HG02798 (cell line): ENCODE measurements at regions not wholly inside any gene's neighbourhood (a gene's known extent, or its start where the extent isn't known, plus 50 kb on each side); places are given as distances from the start of the nearest gene placed in this dataset.
"Not testable (repeated sequence)": the region's sequence is repeated elsewhere in the genome, so short reads cannot be mapped to it uniquely, and the experiment has no call there.

Experiments used
- ATAC-seq: cut with Tn5 transposase; IDR thresholded peaks from one replicate; pipeline ENCODE4 v1.9.1; 2021; ENCODE audit warnings: mild to moderate bottlenecking; ENCODE audit not compliant: unreplicated experiment, poor library complexity

DNA sequence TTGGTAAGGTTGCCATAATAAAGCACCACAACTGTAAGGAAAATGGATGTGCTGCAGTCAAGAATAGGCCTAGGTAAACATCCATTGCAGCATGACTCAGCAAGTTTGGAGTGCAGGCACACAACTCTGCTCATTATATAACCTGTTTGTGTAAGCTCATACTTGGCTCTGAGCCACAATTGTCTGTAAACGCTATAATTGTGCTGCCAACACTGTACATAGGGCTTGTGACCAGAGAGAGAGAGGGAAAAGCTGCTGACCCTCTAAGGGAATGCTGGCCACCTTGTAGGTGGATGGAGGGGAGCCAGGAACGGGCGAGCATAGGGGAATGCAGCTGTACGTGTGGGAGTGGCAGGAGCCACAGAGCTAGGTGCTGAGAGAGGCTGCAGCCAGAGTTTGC lies 2186.5 kb upstream of the ACO1 start:
- no peak for ATAC-seq

DNA sequence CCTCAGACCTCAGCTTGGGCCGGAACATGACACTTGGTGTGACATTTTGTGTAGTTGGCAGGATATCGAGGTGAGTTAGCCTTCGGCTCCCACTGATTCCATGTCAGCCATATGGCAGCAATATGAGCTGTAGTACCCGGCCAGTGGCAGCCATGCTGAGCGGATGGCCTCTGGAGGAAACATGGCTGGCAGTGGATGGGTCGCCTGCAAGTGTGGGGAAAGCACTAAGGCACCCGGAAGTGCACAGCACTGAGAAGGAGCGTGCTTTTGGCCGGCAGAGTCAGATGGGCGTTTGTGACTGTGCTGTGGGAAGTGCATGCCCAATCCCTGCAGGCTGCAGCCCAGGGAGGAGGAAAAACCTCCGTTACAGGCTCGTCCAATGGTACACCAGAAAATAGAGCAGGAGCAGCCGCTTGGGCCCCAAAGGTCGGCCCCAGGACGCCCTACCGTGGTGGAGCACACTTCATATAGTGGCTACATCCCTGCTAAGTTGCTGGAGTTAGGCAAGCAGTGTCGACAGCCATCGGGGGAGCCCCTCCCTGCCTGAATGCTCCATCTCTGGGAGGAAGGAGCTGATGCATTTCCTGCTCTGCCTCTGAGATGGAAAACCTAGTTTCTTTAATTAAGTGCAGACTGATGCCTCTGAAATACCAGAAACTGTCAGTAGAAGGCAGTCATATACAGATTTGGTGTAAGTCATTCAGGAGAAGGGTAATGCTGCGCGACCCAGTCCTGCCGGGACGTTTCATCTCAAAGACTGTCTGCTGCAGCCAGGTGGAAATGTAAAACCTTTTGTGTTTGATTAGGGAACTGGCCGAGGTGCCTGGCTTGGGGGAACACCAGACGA lies 2185.8 kb upstream of the ACO1 start:
- no peak for ATAC-seq

DNA sequence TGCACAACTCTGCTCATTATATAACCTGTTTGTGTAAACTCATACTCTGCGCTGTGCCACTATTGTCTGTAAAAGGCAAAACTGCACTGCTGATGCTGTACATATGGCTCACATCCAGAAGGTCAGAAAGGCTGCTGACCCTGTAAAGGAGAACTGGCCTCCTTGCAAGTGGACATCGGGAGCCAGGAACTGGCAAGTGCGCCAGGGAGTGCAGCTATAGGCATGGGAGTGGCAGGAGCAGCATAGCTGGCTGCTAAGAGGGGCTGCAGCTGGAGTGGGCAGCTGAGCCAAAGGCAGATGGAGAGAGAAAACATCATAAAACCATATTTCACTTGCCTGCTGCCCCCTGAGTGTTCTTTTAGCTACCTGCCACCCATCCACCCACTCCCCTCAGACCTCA lies 2183.4 kb upstream of the ACO1 start:
- ATAC-seq: no peak

DNA sequence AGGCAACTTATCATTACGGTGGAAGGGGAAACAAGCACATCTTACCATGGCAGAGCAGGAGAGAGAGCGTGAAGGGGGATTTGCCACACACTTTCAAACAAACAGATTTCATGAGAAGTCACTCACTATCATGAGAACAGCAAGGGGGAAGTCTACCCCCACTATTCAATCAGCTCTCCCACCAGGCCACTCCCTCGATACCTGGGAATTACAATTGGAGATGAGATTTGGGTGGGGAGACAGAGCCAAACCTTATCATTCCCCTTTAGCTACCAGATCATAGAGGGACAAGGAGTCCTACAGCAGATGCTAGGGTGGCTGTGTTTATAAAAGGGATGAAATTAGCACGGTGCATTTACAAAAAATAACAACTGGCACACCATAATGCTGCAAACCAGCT lies 2149.4 kb upstream of the ACO1 start:
- no peak for ATAC-seq

- no peak for ATAC-seq
Observed at GRCh38 chr9:30235564-30235963, 2148.9 kb upstream of the ACO1 start.

DNA sequence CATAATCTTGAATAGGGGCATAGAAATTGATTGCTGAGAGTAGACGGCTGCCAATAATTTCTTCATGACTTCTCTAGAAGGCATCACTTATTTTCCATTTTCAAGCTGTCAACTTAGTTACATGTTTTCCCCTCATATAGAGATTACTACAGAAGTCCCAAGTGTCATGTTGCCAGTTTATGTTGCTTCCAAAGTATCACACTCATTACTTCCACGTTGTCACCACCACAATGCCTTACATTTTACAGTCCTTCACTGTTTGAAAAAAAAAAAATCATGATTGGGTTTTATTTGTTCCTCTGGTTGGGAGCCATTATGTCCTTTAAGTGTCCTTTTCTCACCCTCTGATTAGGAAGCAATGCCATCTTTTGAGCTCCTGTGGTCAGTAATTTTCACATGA lies 2144.6 kb upstream of the ACO1 start:
- ATAC-seq: no peak

GRCh38 chr9:30243467-30243866 lies 2141.0 kb upstream of the ACO1 start:
- ATAC-seq: no peak

DNA sequence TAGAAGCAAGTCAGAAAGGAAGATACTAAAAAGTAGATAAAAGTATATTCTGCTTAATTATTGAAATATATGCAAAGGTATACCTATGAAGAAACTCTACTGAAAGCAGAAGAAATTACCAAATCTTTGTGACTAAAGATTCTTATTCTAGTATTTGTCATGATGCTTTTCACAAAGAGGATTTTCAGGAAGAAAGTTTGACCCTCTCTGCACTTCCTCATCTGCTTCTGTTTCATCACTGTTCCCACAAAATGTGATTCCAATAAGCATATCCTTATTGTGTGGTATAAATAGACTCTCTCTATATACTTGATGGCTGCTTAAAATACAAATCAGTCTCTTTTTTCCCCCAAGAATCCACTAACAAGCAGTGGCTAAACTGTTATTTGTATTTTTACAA lies 2139.6 kb upstream of the ACO1 start:
- ATAC-seq: no peak

- ATAC-seq: no peak
Observed at GRCh38 chr9:30250872-30251271, 2133.6 kb upstream of the ACO1 start.

GRCh38 chr9:30258094-30258493 lies 2126.3 kb upstream of the ACO1 start:
- ATAC-seq: no peak

GRCh38 chr9:30280229-30280900 lies 2104.1 kb upstream of the ACO1 start:
- no peak for ATAC-seq

DNA sequence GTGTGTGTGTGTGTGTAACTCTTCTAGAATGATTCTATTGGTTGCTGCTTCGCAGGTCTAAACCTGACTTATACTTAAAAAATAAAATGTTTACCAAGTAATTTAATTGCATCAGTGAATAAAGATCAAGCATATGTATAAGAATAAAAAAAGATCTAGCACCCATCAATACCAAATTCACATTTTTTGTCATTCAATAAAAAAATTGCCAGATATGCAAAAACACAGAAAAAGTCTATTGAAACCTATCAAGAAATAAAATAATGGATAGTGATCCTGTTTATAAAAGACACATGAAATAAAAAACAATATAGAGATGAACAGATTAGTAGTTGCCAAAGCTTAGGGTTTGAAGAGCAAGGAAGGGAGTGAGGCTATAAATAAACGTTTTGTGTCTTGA lies 2095.0 kb upstream of the ACO1 start:
- ATAC-seq: no peak

DNA sequence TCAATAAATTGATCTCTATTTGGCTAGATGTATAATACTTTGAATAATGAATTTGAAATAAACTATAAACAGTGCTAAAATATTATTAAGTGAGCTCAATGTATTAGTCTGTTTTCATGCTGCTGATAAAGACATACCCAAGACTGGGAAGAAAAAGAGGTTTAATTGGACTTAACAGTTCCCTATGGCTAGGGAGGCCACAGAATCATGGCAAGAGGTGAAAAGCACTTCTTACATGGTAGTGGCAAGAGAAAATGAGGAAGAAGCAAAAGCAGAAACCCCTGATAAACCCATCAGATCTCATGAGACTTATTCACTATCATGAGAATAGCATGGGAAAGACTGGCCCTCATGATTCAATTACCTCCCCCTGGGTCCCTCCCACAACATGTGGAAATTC lies 2092.4 kb upstream of the ACO1 start:
- ATAC-seq: not testable (repeated sequence)

DNA sequence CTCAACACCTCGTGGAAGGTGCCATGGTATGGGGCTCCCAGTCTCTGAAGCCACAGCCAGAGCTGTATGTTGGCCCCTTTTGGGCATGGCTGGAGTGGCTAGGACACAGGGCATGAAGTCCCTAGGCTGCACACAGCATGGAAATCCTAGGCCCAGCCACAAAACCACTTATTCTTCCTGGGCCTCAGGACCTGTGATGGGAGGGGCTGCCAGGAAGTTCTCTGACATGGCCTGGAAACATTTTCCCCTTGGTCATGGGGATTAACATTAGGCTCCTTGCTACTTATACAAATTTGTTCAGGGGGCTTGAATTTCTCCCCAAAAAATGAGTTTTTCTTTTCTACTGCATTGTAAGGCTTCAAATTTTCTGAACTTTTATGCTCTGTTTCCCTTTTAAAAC lies 2091.2 kb upstream of the ACO1 start:
- no peak for ATAC-seq

- ATAC-seq: no peak
Observed at GRCh38 chr9:30299126-30299780, 2085.2 kb upstream of the ACO1 start.

DNA sequence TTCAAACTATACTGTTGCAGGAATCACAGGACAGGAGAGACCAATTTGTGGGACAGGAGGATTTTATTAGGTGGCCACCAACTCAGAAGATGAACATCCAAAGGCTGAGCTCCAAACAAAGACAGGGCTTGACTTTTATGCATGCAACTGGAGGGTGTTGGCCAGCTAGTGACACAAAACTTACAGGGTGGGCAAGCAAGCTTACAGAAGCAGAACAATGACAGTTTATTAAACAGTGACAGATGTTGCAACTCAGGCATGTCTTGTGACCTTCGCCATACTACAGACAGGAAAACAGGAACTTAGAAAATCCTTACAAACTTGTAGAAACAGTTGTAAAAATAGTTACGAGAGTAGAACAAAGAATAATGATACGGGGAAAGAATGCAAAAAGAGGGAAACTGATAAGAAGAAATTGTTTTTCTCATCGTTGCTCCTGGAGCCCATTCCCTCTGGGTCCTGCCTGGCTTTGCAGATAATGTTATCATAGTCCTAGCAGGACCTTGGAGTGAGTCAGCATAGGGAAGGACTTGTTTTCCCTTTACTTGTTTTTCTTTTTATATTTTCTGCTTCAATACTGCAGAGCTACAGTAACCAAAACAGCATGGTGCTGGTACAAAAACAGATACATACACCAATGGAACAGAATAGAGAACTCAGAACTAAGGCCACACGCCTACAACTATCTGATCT lies 2083.0 kb upstream of the ACO1 start:
- no peak for ATAC-seq

GRCh38 chr9:30310711-30311110 lies 2073.7 kb upstream of the ACO1 start:
- ATAC-seq: no peak

- ATAC-seq: no peak
Observed at GRCh38 chr9:30329431-30329830, 2055.0 kb upstream of the ACO1 start.

- no peak for ATAC-seq
Observed at GRCh38 chr9:30348904-30349303, 2035.5 kb upstream of the ACO1 start.

DNA sequence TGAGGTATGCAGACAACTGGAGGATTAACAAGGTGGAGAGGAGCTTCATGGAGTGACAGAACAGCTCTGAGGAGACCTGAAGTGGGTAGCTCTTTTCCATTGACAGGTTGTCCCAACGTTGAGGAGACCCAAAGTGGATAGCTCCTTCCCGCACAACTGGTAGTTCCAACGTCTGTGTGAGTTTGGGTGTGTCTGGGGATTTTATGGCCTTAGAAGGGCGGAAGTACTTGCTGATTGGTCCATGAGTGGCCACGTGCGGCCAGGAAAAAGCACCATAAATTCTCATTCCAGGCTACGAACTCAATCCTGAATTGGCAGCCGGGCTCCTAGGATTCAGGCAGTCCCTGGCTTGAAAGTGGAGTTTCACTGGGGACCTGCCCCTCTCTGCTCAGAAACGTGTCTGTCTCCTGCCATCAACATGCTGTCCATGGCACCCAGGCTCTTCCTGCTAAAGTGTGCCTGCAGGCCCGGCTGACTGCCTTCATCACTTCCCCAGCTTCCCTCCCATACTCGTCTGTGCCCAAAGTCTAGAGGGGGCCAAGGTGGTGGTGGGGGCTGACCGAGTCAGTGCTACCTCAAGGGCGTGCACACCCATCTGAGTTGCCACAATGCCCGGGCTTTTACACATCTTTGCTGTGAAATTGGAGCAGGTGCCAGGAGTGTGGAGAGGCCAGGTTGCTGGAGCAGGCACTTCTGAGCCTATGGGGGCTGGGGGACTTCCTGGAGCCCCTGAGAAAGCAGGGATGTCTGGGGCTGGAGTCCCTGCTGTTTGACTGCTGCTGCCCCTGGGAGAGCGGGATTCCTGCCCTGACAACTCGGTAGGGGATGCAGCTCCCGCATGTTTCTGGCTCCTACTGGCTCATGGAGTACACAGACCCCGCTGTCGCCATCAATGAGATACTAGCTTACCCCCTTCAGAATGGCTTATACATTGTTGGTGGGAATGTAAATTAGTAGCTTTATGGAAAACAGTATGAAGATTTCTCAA lies 2034.6 kb upstream of the ACO1 start:
- ATAC-seq: no peak
